SIG-M5 treated with dmso at 0.1 percent for 504 hours (cell line): ENCODE measurements at regions not wholly inside any gene's neighbourhood (a gene's known extent, or its start where the extent isn't known, plus 50 kb on each side); places are given as distances from the start of the nearest gene placed in this dataset.
"Not testable (repeated sequence)": the region's sequence is repeated elsewhere in the genome, so short reads cannot be mapped to it uniquely, and the experiment has no call there.

ENCODE experiments used
- DNase-seq: peaks from one replicate; lab custom pipeline; 2025; ENCODE audit not compliant: unreplicated experiment; lab: John Stamatoyannopoulos, UW

GRCh38 chrX:115357326-115358120 is 68.0 kb downstream of the LUZP4 start:
- no peak for DNase-seq

DNA sequence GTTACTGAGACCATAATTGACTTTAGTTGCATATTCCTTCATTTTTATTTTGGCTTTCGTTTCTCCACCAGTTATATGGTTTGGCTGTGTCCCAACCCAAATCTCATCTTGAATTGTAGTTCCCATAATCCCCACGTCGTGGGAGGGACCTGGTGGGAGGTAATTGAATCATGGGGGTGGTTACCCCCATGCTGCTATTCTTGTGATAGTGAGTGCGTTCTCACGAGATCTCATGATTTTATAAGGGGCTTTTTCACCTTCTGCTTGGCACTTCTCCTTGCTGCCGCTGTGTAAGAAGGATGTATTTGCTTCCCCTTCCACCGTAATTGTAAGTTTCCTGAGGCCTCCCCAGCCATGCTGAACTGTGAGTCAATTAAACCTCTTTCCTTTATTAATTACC is 70.0 kb downstream of the LUZP4 start:
- not testable (repeated sequence) for DNase-seq

DNA sequence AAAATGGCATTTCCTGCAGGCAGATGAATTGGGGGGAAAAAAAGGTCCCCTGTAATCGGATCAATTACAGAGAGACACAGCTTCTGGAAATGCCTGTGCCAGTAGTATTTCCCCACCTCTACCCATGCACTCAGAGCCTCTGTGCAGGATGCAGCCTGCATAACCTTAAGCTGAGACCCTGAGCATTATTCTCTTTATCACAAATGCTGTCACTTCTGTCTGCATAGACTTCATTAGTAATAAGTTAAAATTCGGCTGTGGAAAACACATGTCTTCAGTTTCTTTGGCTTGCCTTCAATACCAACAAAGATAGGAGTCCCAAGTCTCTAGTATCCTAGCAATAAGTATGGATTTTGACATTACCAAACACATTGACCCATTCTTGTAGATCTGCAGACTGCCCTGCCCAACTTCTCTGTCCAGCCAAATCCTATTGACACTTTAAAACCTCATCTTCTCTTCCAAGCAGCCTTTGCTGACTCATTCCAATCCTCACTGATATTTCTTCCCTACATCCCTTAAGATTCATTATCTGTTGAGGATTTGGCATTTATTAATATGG is 70.8 kb downstream of the LUZP4 start:
- no peak for DNase-seq

GRCh38 chrX:115362334-115363095 is 73.0 kb downstream of the LUZP4 start:
- DNase-seq = no peak

DNA sequence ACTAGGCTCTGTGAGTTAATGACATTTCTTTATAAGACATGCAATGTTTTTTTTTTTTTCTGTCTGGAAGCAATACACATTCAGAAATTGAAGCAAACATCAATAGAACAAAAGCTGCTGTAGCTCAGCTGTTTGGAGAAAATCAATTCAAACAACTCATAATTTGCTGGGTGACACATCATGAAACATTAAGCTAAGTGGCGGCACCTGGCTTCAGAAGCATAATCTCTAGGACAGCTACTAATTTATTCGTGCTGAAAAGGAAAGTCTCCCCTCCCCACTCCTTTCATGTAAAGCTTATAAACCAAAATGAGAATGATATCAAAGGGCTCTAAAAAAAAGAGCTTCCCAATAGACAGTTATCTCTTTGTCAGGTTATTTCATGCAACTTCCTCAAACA is 73.9 kb downstream of the LUZP4 start:
- DNase-seq = no peak

GRCh38 chrX:115363897-115364296 is 74.4 kb downstream of the LUZP4 start:
- no peak for DNase-seq

- DNase-seq = no peak
Measured at GRCh38 chrX:115364670-115365069, 75.2 kb downstream of the LUZP4 start.

- DNase-seq = no peak
Measured at GRCh38 chrX:115366535-115366934, 77.0 kb downstream of the LUZP4 start.

GRCh38 chrX:115367455-115367854 is 77.9 kb downstream of the LUZP4 start:
- DNase-seq = no peak

GRCh38 chrX:115367951-115368350 is 78.4 kb downstream of the LUZP4 start:
- DNase-seq = no peak

DNA sequence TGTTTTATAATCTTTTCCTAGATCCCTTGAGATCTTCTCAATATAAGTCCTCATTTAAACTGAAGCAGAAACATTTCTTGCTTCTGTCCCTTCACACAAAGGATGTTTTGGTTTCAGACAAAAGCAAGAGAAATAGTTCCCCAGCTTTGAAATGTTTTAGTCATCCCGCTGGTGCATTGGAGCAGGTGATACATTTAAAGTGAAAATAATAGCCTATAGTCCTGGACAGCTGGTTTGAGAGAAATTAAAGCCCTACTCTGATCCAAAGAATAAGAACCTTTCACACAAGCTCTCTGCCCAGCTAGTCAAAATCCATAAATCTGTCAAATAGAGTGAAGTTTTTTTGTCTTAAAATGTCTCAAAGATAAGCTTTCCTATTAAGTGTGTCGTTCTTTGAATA is 79.4 kb downstream of the LUZP4 start:
- DNase-seq = no peak

DNA sequence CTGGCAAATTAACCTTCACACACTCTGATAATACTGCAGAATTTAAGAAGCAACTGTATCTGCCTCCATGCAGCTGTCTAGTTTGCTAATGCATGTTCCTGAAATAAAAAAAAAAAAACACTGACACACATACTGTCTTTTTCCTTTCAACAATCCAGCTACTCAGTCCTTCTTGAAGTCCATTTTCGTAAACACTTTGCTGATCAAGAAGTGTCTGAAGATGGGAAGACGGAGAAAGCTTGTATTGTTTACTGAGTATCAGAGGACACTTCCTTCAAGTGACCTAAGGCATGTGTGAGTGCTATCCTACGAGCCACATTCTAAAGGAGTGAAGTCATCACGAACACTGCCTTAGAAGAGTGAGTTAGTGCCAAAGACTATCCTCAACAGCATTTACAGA is 82.6 kb downstream of the LUZP4 start:
- no peak for DNase-seq

GRCh38 chrX:115373308-115373707 is 83.8 kb downstream of the LUZP4 start:
- no peak for DNase-seq

- no peak for DNase-seq
Measured at GRCh38 chrX:115378471-115378870, 89.0 kb downstream of the LUZP4 start.

DNA sequence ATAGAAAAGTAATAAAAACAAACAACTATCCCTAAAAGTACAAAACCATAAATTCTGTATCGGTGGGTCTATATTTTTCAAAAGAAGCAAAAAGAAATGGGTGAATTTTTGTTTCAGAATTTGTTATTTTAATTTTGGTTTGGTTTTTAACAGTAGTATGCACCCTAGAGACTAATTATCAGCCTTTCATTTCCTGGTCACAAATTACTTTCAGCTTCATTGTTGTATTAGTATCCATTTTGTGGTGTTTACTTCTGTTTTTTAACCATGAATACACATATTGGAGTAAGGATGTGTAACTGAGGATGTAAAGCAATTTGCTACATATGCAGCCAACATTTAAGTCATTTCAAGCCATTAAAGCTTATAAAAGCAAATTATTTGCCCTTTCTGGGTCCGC is 97.8 kb downstream of the LUZP4 start:
- no peak for DNase-seq

GRCh38 chrX:115388879-115389278 is 99.4 kb downstream of the LUZP4 start:
- DNase-seq = no peak

- no peak for DNase-seq
Measured at GRCh38 chrX:115390078-115390477, 100.6 kb downstream of the LUZP4 start.

GRCh38 chrX:115392031-115392430 is 102.5 kb downstream of the LUZP4 start:
- DNase-seq = no peak

DNA sequence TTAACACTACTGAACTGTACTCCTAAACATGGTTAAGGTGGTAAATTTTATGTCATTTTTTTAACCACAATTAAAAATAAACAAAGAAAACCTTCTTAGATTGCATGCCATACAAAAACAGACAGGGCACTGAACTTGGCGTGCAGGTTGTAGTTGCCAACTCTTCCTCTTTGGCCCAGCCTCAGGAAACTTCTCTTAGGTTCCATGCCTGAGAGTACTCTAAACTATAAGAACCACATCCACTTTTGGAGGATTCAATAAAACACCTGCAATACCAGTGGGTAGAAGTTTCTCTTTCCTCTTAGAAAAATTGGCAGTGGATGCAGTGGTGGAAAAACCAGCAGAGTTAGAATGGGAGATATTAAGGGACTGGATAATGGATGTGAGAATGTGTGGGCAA is 103.4 kb downstream of the LUZP4 start:
- no peak for DNase-seq

DNA sequence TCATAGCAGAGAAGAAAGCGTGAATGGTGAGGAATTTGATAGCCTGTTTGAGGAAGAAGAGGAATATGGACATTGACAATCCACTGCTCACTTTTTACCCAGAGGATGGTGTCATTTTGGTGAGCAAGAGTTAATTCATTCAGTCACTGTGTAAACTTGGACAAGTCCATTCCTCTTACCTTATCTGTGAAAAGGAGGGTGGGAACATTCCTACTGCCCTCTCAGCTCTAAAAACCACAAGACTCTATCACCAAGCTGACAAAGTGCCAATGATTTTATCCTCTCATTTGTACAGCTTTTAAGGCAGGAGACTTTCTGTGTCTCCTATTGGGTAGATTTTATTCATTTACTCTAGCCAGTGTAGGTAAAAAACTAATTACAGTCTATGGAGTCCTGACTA is 103.8 kb downstream of the LUZP4 start:
- no peak for DNase-seq

DNA sequence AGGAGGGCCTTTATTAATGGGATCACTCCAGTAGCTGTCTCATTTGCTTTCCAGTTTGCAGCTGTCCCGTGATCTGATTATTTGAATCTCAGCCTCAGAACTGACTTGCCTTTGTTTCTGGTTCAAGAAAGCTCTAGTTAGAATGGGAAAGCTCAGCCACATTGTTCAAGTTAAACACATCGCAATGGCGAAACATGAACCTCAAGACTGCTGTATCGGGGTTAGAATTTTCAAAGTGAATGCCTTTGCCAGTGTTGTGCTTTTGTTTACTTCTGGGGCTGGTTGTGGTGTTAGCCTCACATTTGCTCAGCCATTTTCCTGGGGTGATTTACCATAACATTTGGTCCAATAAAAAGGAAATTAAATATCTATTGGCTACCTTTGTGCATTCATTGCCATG is 105.3 kb downstream of the LUZP4 start:
- DNase-seq = not testable (repeated sequence)

GRCh38 chrX:115399306-115399705 is 109.8 kb downstream of the LUZP4 start:
- no peak for DNase-seq
